ENCODE measurements at regions not wholly inside any gene's neighbourhood (a gene's known extent, or its start where the extent isn't known, plus 50 kb on each side); places are given as distances from the start of the nearest gene placed in this dataset.
A peak's percentile ranks its signal among the peaks of the same experiment; 100 is the strongest.

GRCh38 chr15:70264014-70264582, 166.4 kb upstream of the TLE3 start:
- H3K27ac ChIP-seq, result peak overlapping the region; percentile 66 to 80
- no peak for TF ChIP-seq POLR2A (IDR thresholded peaks at IDR 0.05)
- TF ChIP-seq CTCF (IDR thresholded peaks at IDR 0.05), result no peak
- peak; percentile 72 to 82 for DNase-seq
- H3K36me3 ChIP-seq, result no peaks in the 10 kb centered on the region
- H3K4me1 ChIP-seq, result peaks cover 11 to 22% of the 10 kb centered on the region in 2 donors
- H3K9me3 ChIP-seq, result no peaks in the 10 kb centered on the region
- intact Hi-C loops (cut with DNase I; ENCODE audit: low total_unique reads), result no loop called here
- H3K4me3 ChIP-seq, result no peak overlapping the region
- H3K27me3 ChIP-seq, result no peaks in the 10 kb centered on the region

GRCh38 chr15:70262591-70263274, 165.0 kb upstream of the TLE3 start:
- Histone ChIP-seq H3K4me1 (peaks cover 11 to 22% of the 10 kb centered on the region in 2 donors), H3K36me3 (no peaks in the 10 kb centered on the region), H3K4me3 (no peak overlapping the region), H3K27me3 (no peaks in the 10 kb centered on the region), H3K27ac (no peak overlapping the region), H3K9me3 (no peaks in the 10 kb centered on the region)
- DNase-seq, result no peak
- TF ChIP-seq POLR2A (IDR thresholded peaks at IDR 0.05), result no peak
- no peak for TF ChIP-seq CTCF (IDR thresholded peaks at IDR 0.05)
- intact Hi-C loops (cut with DNase I; ENCODE audit: low total_unique reads), result no loop called here

GRCh38 chr15:70262171-70262570, 164.5 kb upstream of the TLE3 start:
- no peaks in the 10 kb centered on the region for H3K9me3 ChIP-seq

GRCh38 chr15:70261083-70261482, 163.4 kb upstream of the TLE3 start:
- intact Hi-C loops (cut with DNase I; ENCODE audit: low total_unique reads), result no loop called here
- H3K9me3 ChIP-seq, result no peaks in the 10 kb centered on the region
- H3K27ac ChIP-seq, result no peak overlapping the region
- H3K36me3 ChIP-seq, result no peaks in the 10 kb centered on the region
- no peaks in the 10 kb centered on the region for H3K27me3 ChIP-seq
- no peak for DNase-seq
- TF ChIP-seq POLR2A (IDR thresholded peaks at IDR 0.05) (no peak), CTCF (IDR thresholded peaks at IDR 0.05) (no peak)
- peaks cover 11% of the 10 kb centered on the region in 2 donors for H3K4me1 ChIP-seq
- no peak overlapping the region for H3K4me3 ChIP-seq

More at GRCh38 chr15:70262171-70262570, 164.5 kb upstream of the TLE3 start:
- DNase-seq, result no peak
- no peak overlapping the region for H3K27ac ChIP-seq
- H3K4me3 ChIP-seq, result no peak overlapping the region
- H3K36me3 ChIP-seq, result no peaks in the 10 kb centered on the region
- H3K4me1 ChIP-seq, result peaks cover 11 to 20% of the 10 kb centered on the region in 2 donors
- TF ChIP-seq POLR2A (IDR thresholded peaks at IDR 0.05) (no peak), CTCF (IDR thresholded peaks at IDR 0.05) (no peak)
- no peaks in the 10 kb centered on the region for H3K27me3 ChIP-seq
- intact Hi-C loops (cut with DNase I; ENCODE audit: low total_unique reads), result no loop called here

- intact Hi-C loops (cut with DNase I; ENCODE audit: low total_unique reads), result no loop called here
- no peaks in the 10 kb centered on the region for H3K36me3 ChIP-seq
- no peak overlapping the region for H3K4me3 ChIP-seq
- H3K27ac ChIP-seq, result no peak overlapping the region
- H3K9me3 ChIP-seq, result no peaks in the 10 kb centered on the region
- peaks cover 11% of the 10 kb centered on the region in 2 donors for H3K4me1 ChIP-seq
- no peaks in the 10 kb centered on the region for H3K27me3 ChIP-seq
- DNase-seq, result no peak
- TF ChIP-seq CTCF (IDR thresholded peaks at IDR 0.05) (no peak), POLR2A (IDR thresholded peaks at IDR 0.05) (no peak)
These were observed 162.9 kb upstream of the TLE3 start for GRCh38 chr15:70260580-70260979.
